Stomach (tissue), 4 donors: ENCODE measurements at regions not wholly inside any gene's neighbourhood (a gene's known extent, or its start where the extent isn't known, plus 50 kb on each side); places are given as distances from the start of the nearest gene placed in this dataset.

Source experiments
- EP300 ChIP-seq: sonication (generic); formaldehyde crosslinking; IDR thresholded peaks from one replicate; pipeline ENCODE4 v1.6.1; 2017; ENCODE audit warnings: antibody characterized with exemption
- TF ChIP-seq, protein P1 (sequence below), 7 experiments: fragments of 450-650 bp in 4 of 7; fragments of 200-600 bp in 3 of 7; sonication (generic) in 3 of 7; IDR thresholded peaks; one replicate each; pipeline ENCODE4 v1.5.1; 2016 to 2019; ENCODE audit warnings: antibody characterized with exemption in 7 of 7, control low read depth in 2 of 7, mild to moderate bottlenecking in 1 of 7

DNA sequence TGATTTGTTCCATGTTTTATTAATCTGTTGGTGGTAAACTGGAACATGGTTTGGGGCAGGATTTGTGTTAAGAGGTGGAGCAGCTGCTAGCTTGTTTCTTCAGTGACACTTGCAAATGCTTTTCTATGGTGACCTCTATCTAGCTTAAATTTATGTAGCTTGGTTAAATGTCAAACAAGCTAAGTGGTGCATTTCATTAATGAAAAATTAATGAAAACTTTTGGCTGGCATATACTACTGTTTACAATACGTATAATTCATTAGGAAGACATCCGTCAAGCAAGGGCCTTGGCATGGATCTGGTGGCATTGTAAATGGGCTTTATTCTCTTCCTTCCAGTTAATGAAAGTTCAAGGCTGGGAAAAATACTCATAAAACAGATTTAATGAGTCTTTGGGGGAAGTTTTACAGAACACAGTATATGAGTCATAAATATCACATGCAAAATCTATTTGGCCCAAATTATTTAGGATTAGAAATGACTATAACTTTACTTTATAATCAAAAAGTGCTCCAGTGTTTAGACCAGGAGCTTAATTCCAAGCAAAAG, 807.7 kb upstream of the SEL1L start:
- no peak for TF ChIP-seq EP300
- TF ChIP-seq, protein P1, sequence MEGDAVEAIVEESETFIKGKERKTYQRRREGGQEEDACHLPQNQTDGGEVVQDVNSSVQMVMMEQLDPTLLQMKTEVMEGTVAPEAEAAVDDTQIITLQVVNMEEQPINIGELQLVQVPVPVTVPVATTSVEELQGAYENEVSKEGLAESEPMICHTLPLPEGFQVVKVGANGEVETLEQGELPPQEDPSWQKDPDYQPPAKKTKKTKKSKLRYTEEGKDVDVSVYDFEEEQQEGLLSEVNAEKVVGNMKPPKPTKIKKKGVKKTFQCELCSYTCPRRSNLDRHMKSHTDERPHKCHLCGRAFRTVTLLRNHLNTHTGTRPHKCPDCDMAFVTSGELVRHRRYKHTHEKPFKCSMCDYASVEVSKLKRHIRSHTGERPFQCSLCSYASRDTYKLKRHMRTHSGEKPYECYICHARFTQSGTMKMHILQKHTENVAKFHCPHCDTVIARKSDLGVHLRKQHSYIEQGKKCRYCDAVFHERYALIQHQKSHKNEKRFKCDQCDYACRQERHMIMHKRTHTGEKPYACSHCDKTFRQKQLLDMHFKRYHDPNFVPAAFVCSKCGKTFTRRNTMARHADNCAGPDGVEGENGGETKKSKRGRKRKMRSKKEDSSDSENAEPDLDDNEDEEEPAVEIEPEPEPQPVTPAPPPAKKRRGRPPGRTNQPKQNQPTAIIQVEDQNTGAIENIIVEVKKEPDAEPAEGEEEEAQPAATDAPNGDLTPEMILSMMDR (IDR thresholded peaks at IDR 0.05), result no peak
